Nephron (organoid): ENCODE measurements at regions not wholly inside any gene's neighbourhood (a gene's known extent, or its start where the extent isn't known, plus 50 kb on each side); places are given as distances from the start of the nearest gene placed in this dataset.

Experiments
- H3K27ac Mint-ChIP-seq, 3 experiments: 2 replicates each; pipeline ENCODE4 v1.8.0; 2020; ENCODE audit warnings: mixed read lengths in 3 of 3, mild to moderate bottlenecking in 2 of 3, moderate library complexity in 1 of 3
- H3K27me3 Mint-ChIP-seq: 2 replicates; pipeline ENCODE4 v1.8.0; 2021; ENCODE audit warnings: low read depth, mild to moderate bottlenecking, moderate library complexity, mixed read lengths
- H3K36me3 Mint-ChIP-seq: 2 replicates; pipeline ENCODE4 v1.8.0; 2020; ENCODE audit warnings: low read depth, mixed read lengths
- H3K4me1 Mint-ChIP-seq: 2 replicates; pipeline ENCODE4 v1.8.0; 2020; ENCODE audit warnings: mixed read lengths
- H3K4me3 Mint-ChIP-seq, 3 experiments: 2 replicates each; pipeline ENCODE4 v1.8.0; 2020; ENCODE audit warnings: mild to moderate bottlenecking in 3 of 3, mixed read lengths in 3 of 3, moderate library complexity in 2 of 3
- H3K9me3 Mint-ChIP-seq: 2 replicates; pipeline ENCODE4 v1.8.0; 2020; ENCODE audit warnings: mixed read lengths
- CTCF ChIP-seq, 3 experiments: fragments of 200-600 bp; sonication (generic); IDR thresholded peaks; one replicate each; pipeline ENCODE4 v1.5.0; 2021; ENCODE audit warnings: antibody characterized with exemption in 3 of 3; ENCODE audit not compliant: unreplicated experiment in 3 of 3

- Mint-ChIP-seq H3K4me1 (peaks cover 37% of the 10 kb centered on the region), H3K27me3 (peaks cover 59% of the 10 kb centered on the region), H3K9me3 (peaks cover 30% of the 10 kb centered on the region), H3K4me3 (no peak overlapping the region), H3K27ac (no peak overlapping the region), H3K36me3 (peaks cover 3% of the 10 kb centered on the region)
- no peak for TF ChIP-seq CTCF (IDR thresholded peaks at IDR 0.05; ENCODE audit: unreplicated experiment in 3 of 3)
Measured at GRCh38 chr5:133873449-133873848, 95.0 kb downstream of the C5orf15 start.

GRCh38 chr5:133870661-133871060 is 97.8 kb downstream of the C5orf15 start:
- TF ChIP-seq CTCF (IDR thresholded peaks at IDR 0.05; ENCODE audit: unreplicated experiment in 3 of 3), result no peak
- peaks cover 3% of the 10 kb centered on the region for H3K36me3 Mint-ChIP-seq
- peaks cover 59% of the 10 kb centered on the region for H3K27me3 Mint-ChIP-seq
- no peak overlapping the region for H3K4me3 Mint-ChIP-seq
- peaks cover 30% of the 10 kb centered on the region for H3K4me1 Mint-ChIP-seq
- peak overlapping the region in 2 of 3 experiments; percentile 16 to 33 for H3K27ac Mint-ChIP-seq
- H3K9me3 Mint-ChIP-seq, result peaks cover 23% of the 10 kb centered on the region

GRCh38 chr5:133869519-133870335 is 98.7 kb downstream of the C5orf15 start:
- peaks cover 59% of the 10 kb centered on the region for H3K27me3 Mint-ChIP-seq
- peak in 1 of 3 experiments; percentile 11 for TF ChIP-seq CTCF (IDR thresholded peaks at IDR 0.05; ENCODE audit: unreplicated experiment in 3 of 3)
- H3K9me3 Mint-ChIP-seq, result peaks cover 14% of the 10 kb centered on the region
- peaks cover 34% of the 10 kb centered on the region for H3K4me1 Mint-ChIP-seq
- peak overlapping the region in 1 of 3 experiments; percentile 17 for H3K27ac Mint-ChIP-seq
- peaks cover under 1% of the 10 kb centered on the region for H3K36me3 Mint-ChIP-seq
- no peak overlapping the region for H3K4me3 Mint-ChIP-seq

GRCh38 chr5:133868946-133869518 is 99.4 kb downstream of the C5orf15 start:
- peaks cover 11% of the 10 kb centered on the region for H3K9me3 Mint-ChIP-seq
- peaks cover 57% of the 10 kb centered on the region for H3K27me3 Mint-ChIP-seq
- H3K27ac Mint-ChIP-seq, result peak overlapping the region in 1 of 3 experiments; percentile 17
- H3K4me3 Mint-ChIP-seq, result no peak overlapping the region
- no peaks in the 10 kb centered on the region for H3K36me3 Mint-ChIP-seq
- peak; percentile 68 to 83 (median 74) for TF ChIP-seq CTCF (IDR thresholded peaks at IDR 0.05; ENCODE audit: unreplicated experiment in 3 of 3)
- H3K4me1 Mint-ChIP-seq, result peaks cover 36% of the 10 kb centered on the region

- H3K36me3 Mint-ChIP-seq, result no peaks in the 10 kb centered on the region
- H3K27me3 Mint-ChIP-seq, result peaks cover 59% of the 10 kb centered on the region
- no peak for TF ChIP-seq CTCF (IDR thresholded peaks at IDR 0.05; ENCODE audit: unreplicated experiment in 3 of 3)
- peaks cover 3% of the 10 kb centered on the region for H3K9me3 Mint-ChIP-seq
- H3K4me3 Mint-ChIP-seq, result no peak overlapping the region
- H3K4me1 Mint-ChIP-seq, result peaks cover 30% of the 10 kb centered on the region
- no peak overlapping the region for H3K27ac Mint-ChIP-seq
Measured at GRCh38 chr5:133867851-133868545, 100.4 kb downstream of the C5orf15 start.
